ENCODE measurements at regions not wholly inside any gene's neighbourhood (a gene's known extent, or its start where the extent isn't known, plus 50 kb on each side); places are given as distances from the start of the nearest gene placed in this dataset.
"Not testable (repeated sequence)": the region's sequence is repeated elsewhere in the genome, so short reads cannot be mapped to it uniquely, and the experiment has no call there.

DNA sequence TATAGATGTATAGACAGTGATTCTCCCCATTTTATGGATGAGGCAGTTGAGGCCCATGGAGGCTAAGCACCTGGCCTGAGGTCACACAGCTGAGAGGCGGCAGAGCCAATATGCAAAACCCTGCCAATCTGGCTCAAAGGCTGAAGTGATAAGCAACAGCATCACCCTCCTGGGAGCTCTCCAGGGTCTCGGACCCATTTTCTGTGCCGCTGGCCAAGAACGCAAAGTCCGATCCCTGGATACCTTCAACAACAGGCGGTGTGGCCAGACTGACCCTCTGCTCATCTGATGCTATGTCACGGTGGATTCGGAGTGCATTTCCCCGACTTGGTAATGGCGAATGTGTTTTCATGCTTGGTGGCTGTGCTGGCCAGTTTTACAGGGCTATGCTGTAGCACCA is 595.0 kb downstream of the TBC1D22A start:
- no peaks in the 10 kb centered on the region for H3K36me3 Mint-ChIP-seq (ENCODE audit: low read depth)
- no peaks in the 10 kb centered on the region for H3K27me3 Mint-ChIP-seq
- ChIA-PET CTCF (no interaction called here), POLR2A (no interaction called here)
- no peak overlapping the region for H3K27ac Mint-ChIP-seq
- no peaks in the 10 kb centered on the region for H3K9me3 Mint-ChIP-seq
- H3K4me3 Mint-ChIP-seq, result no peak overlapping the region
- H3K4me1 Mint-ChIP-seq, result no peaks in the 10 kb centered on the region
- DNase-seq, result no peak

DNA sequence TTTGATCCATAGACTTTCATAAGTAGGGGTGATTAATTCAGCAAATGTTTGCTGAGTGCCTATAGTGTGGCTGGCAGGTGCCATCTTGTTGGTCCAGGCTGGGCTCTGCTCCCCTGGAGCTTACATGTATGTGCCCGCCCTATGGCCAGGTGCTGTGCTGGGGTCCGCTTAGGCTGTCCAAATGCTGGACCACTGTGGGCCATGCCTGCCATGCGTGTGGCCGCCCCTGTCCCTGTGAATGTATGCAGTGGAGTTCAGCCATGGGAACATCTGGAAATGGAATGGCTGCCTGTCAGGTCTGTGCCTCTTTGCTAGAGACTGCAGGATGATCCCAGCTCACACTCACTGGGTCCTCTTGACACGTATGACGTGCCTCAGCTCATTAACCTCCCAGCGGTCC is 594.6 kb downstream of the TBC1D22A start:
- H3K36me3 Mint-ChIP-seq (ENCODE audit: low read depth), result no peaks in the 10 kb centered on the region
- CTCF ChIA-PET, result no interaction called here
- H3K4me1 Mint-ChIP-seq, result no peaks in the 10 kb centered on the region
- H3K27me3 Mint-ChIP-seq, result no peaks in the 10 kb centered on the region
- no peaks in the 10 kb centered on the region for H3K9me3 Mint-ChIP-seq
- no peak overlapping the region for H3K4me3 Mint-ChIP-seq
- no peak for DNase-seq
- no peak overlapping the region for H3K27ac Mint-ChIP-seq
- POLR2A ChIA-PET, result no interaction called here

DNA sequence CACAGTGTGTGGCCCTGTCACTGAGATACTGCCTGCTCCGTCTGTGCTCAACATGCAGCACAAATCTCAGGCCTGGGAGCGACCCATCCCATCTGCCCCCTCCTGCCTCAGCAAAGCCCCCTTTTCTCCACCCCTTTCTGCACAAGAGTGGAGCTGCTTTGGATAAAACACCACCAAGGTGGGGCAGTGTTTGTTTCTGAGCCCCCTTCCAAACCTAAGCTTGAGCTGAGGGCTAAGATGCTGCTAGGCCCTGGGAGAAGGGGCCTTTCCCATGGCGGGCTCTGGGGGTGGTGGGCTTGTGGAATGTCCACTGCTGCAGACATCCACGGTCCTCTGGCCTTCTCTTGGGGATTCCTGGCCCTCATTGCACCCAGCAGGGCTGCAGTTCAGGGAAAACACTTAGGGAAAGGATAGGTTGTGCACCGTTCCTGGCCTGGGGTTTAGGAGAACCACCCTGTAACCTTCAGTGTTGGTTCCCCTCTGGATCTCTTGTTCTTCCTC is 594.1 kb downstream of the TBC1D22A start:
- H3K27me3 Mint-ChIP-seq, result no peaks in the 10 kb centered on the region

DNA sequence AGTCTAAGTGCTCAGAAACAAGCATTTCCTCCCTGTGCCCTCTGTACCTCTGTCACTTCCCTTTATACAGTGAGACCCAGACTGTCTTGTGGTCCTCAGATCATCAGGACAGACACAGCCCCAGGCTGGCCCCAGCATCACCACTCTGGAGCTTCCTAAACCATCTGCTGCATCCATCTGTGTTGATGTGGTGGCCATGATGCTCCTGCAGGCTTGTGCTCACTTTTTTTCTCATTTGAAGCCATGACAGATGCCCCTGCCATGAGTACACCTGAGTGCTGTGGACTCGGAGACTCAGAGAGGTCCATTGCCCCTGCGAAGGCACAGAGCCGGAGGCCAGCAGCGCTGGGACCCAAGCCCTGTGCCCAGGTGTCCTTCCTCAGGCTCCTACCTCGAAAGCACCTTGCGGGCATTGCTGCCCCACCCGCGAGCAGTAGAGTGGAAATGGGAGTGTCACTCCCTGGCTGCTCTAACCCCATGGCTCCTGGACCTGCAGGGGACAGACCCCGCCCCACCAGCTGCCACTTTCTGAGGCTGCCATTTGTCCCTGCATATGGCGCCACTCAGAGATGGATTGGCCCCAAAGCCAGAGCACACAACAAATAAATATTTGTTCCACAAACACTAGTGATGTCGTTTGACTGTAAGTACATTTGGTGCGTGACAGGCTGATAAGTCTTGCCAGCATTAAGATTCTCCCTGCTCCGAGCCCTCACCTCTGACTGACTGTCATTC is 593.5 kb downstream of the TBC1D22A start:
- ChIA-PET POLR2A (no interaction called here), CTCF (no interaction called here)
- H3K36me3 Mint-ChIP-seq (ENCODE audit: low read depth), result no peaks in the 10 kb centered on the region
- no peaks in the 10 kb centered on the region for H3K27me3 Mint-ChIP-seq
- no peak overlapping the region for H3K27ac Mint-ChIP-seq
- no peak for DNase-seq
- H3K9me3 Mint-ChIP-seq, result no peaks in the 10 kb centered on the region
- no peak overlapping the region for H3K4me3 Mint-ChIP-seq
- H3K4me1 Mint-ChIP-seq, result no peaks in the 10 kb centered on the region

More for the DNA sequence above, 594.1 kb downstream of the TBC1D22A start:
- no peaks in the 10 kb centered on the region for H3K4me1 Mint-ChIP-seq
- H3K4me3 Mint-ChIP-seq, result no peak overlapping the region
- H3K27ac Mint-ChIP-seq, result no peak overlapping the region
- CTCF ChIA-PET, result no interaction called here
- no peaks in the 10 kb centered on the region for H3K9me3 Mint-ChIP-seq
- DNase-seq, result no peak
- no peaks in the 10 kb centered on the region for H3K36me3 Mint-ChIP-seq (ENCODE audit: low read depth)
- POLR2A ChIA-PET, result no interaction called here

DNA sequence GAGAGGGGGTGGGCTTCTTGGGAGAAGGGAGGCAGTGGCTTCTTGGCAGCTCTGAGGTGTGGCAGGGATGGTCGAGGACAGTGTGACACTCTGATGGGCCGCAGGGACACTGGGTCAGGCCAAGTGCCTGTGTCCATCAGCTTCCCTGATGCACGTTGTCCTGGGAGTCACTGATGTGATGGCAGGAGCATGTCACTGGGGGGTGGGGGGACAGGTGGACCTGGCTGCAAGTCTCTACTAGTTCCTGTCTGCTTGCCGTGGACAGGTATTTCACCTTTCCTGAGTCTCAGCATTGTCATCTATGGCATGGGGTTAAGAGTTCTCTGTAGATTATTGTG is 592.9 kb downstream of the TBC1D22A start:
- CTCF ChIA-PET, result no interaction called here
- no peaks in the 10 kb centered on the region for H3K4me1 Mint-ChIP-seq
- no peaks in the 10 kb centered on the region for H3K36me3 Mint-ChIP-seq (ENCODE audit: low read depth)

DNA sequence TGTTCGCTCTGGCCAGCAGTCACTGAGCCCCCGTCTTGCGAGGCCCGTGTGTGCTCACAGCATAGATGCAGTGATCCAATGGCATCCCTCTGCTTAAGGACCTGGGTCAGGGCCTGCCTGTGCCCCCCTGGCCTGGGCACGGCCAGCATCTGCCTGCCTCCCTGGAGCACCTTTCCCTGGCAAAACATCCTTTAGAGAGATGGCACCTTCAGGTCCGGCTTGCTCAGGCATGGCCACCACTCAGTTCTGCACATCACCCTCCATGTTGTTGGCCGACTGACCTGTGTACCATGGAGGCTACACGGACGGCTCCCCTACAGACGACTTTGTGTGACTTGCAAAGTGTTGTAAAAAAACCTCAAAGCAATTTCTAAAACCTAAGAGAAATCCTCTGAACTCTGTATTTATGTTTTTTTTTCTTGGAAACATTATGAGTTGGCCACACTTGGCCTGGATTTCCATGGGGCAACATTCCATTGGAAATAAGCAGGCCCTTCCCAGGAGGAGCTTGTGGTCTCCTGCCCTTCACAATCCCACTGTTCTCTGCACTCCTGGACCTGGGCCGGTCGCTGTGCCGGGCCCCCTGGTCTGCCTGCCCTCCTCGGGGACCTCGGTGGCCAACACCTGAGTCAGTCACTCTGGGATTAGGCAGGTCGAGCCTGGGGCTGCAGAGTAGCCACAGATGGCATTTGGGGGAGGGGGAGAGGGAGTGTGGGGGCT is 592.4 kb downstream of the TBC1D22A start:
- Mint-ChIP-seq H3K9me3 (no peaks in the 10 kb centered on the region), H3K4me3 (no peak overlapping the region), H3K27ac (no peak overlapping the region), H3K27me3 (no peaks in the 10 kb centered on the region), H3K4me1 (no peaks in the 10 kb centered on the region), H3K36me3 (ENCODE audit: low read depth) (no peaks in the 10 kb centered on the region)
- ChIA-PET POLR2A (no interaction called here), CTCF (no interaction called here)
- no peak for DNase-seq

More for the DNA sequence above, 592.9 kb downstream of the TBC1D22A start:
- no peaks in the 10 kb centered on the region for H3K27me3 Mint-ChIP-seq
- no peak for DNase-seq
- no peak overlapping the region for H3K4me3 Mint-ChIP-seq
- H3K9me3 Mint-ChIP-seq, result no peaks in the 10 kb centered on the region
- H3K27ac Mint-ChIP-seq, result no peak overlapping the region
- POLR2A ChIA-PET, result no interaction called here

DNA sequence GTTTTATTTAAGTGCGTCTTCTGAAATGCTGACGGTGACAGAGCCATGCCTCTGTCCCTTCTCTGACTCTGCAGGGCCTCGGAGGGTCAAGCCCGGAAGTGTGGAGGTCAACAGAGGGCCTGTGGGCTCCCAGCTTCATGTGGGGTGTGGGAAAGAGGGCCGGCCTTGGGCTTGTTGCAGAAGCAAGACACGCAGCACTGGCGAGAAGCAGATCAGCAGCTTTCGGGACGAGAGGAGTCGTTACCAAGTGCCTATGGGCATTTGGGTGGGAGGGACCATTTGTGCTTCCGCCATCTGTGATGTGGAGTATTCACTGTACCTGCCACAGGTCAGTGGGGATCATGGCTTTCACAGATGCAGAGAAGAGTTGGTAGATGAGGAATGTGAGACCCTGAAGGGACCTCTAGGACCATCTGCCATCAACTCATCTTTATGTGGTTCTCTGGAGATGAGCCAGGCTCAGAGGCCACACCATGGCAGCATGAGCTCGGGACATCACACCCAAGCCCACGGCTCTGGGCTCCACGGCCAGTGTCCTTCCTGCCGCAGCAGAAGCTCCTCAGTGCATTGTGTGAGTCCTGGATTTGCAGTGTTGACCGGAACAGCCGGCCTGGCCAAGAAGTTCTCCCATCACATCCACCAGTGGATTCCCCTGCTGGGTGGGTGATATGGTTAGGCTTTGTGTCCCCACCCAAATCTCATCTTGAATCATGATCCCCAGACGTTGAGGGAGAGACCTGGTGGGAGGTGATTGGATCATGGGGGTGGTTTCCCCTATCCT is 590.7 kb downstream of the TBC1D22A start:
- Mint-ChIP-seq H3K9me3 (no peaks in the 10 kb centered on the region), H3K27me3 (peaks cover 2% of the 10 kb centered on the region), H3K4me3 (no peak overlapping the region), H3K4me1 (no peaks in the 10 kb centered on the region), H3K36me3 (ENCODE audit: low read depth) (no peaks in the 10 kb centered on the region), H3K27ac (no peak overlapping the region)
- ChIA-PET CTCF (no interaction called here), POLR2A (no interaction called here)
- DNase-seq, result no peak

DNA sequence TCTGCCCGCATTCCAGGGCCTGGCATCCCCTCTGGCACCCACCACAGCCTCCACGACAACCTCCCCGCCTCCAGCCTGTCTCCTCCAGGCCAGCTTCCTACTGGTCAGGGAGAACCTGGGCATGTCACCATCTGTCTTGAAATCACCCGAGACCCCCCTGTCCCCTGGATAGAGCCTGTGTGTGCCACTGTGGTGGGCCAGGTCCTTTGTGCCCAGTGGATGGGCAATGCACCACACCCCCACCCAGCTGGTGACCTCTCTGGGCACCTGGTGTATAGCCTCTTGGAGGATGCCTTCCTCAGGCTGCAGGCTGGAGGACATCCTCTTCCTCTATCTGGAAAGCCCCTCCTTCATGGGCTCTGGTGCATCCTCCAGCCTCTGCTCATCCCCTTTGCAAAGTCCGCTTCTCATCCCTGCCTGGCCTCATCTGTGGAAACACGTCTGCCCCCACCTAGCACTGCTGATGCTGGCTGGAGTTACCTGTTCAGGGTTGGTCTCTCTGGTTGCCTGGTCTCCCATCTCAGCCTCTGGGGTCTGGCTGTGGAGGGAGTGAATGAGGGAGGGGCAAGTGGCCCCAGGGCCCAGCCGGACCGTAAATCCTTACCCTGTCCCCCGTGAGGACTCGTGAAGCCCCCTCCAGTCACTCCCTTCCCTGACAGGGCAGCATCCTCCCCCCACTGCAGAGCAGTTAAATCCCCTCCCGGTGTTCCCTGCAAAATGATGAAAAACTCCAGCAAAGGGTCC is 589.6 kb downstream of the TBC1D22A start:
- Mint-ChIP-seq H3K27ac (no peak overlapping the region), H3K4me1 (no peaks in the 10 kb centered on the region), H3K36me3 (ENCODE audit: low read depth) (no peaks in the 10 kb centered on the region), H3K4me3 (no peak overlapping the region), H3K27me3 (peaks cover 2% of the 10 kb centered on the region), H3K9me3 (no peaks in the 10 kb centered on the region)
- CTCF ChIA-PET, result no interaction called here
- POLR2A ChIA-PET, result no interaction called here
- DNase-seq, result no peak

DNA sequence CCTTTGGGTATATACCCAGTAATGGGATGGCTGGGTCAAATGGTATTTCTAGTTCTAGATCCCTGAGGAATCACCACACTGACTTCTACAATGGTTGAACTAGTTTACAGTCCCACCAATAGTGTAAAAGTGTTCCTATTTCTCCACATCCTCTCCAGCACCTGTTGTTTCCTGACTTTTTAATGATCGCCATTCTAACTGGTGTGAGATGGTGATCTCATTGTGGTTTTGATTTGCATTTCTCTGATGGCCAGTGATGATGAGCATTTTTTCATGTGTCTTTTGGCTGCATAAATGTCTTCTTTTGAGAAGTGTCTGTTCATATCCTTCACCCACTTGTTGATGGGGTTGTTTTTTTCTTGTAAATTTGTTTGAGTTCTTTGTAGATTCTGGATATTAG is 583.8 kb downstream of the TBC1D22A start:
- CTCF ChIA-PET; POLR2A ChIA-PET; H3K4me1 Mint-ChIP-seq; H3K9me3 Mint-ChIP-seq; H3K27ac Mint-ChIP-seq; H3K27me3 Mint-ChIP-seq; DNase-seq; H3K4me3 Mint-ChIP-seq; H3K36me3 Mint-ChIP-seq (ENCODE audit: low read depth): not testable (repeated sequence)

DNA sequence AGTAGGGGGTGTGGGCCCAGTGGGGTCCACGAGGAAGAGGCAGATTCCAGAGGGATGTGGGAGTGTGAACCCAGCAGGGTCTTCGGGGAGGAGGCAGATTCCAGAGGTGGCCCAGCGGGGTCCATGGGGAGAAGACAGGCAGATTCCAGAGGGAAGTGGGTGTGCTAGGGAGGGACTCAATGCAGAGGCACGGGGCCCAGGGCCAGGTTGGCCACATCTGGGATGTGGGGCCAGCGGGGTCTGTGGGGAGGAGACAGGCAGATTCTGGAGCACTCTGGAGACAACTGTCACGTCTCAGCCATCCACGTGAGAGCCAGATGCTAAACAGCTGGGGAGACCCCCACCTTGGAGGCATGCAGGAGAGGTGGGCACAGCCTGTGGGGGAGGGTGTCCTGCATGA is 582.6 kb downstream of the TBC1D22A start:
- no peak for DNase-seq
- no peaks in the 10 kb centered on the region for H3K36me3 Mint-ChIP-seq (ENCODE audit: low read depth)
- peaks cover 2% of the 10 kb centered on the region for H3K27me3 Mint-ChIP-seq
- no peak overlapping the region for H3K4me3 Mint-ChIP-seq
- H3K9me3 Mint-ChIP-seq, result no peaks in the 10 kb centered on the region
- CTCF ChIA-PET, result no interaction called here
- no peak overlapping the region for H3K27ac Mint-ChIP-seq
- no peaks in the 10 kb centered on the region for H3K4me1 Mint-ChIP-seq
- POLR2A ChIA-PET, result no interaction called here

DNA sequence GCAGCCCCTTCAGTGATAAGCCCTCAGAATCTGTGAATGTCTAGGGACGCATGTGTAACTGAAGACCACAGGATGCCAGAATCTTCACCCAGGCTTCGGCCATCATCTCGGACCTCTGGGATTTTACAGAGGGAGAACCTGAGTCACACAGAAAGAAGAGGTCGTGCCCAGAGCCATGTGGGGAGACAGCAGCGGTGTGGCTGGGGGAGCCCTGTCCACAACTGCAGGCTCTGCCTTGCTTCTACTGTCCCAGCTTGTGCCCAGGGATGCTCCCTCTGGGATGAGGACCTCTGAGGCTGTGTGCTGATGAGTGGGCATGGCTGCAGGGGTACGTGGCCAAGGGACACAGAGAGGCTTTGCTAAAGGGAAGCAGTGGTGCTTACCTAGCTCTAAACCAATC is 582.0 kb downstream of the TBC1D22A start:
- no peak for DNase-seq
- no peak overlapping the region for H3K27ac Mint-ChIP-seq

DNA sequence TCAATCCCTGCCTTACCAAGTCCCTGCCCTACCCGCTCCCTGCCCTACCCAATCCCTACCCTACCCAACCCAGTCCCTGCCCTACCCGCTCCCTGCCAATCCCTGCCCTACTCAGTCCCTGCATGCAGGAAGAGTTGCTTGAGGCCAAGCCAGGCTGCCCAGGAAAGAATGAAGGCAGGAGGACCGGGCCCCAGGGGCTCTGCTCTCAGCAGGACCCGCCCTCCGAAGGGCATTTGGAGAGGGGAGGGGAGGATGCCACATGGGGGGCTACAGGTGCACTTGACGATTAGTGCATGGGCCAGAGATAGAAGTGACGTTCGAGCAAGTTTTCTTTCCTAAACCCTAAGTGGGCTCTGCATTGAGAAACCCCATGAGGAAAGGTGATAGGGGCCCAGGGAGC is 581.2 kb downstream of the TBC1D22A start:
- Mint-ChIP-seq H3K4me3 (no peak overlapping the region), H3K9me3 (no peaks in the 10 kb centered on the region), H3K36me3 (ENCODE audit: low read depth) (no peaks in the 10 kb centered on the region), H3K27ac (no peak overlapping the region), H3K4me1 (no peaks in the 10 kb centered on the region), H3K27me3 (no peaks in the 10 kb centered on the region)
- no peak for DNase-seq
- CTCF ChIA-PET, result no interaction called here
- POLR2A ChIA-PET, result no interaction called here

More for the DNA sequence above, 582.0 kb downstream of the TBC1D22A start:
- no peaks in the 10 kb centered on the region for H3K36me3 Mint-ChIP-seq (ENCODE audit: low read depth)
- H3K9me3 Mint-ChIP-seq, result no peaks in the 10 kb centered on the region
- no peaks in the 10 kb centered on the region for H3K4me1 Mint-ChIP-seq
- ChIA-PET POLR2A (no interaction called here), CTCF (no interaction called here)
- peaks cover under 1% of the 10 kb centered on the region for H3K27me3 Mint-ChIP-seq
- H3K4me3 Mint-ChIP-seq, result no peak overlapping the region

DNA sequence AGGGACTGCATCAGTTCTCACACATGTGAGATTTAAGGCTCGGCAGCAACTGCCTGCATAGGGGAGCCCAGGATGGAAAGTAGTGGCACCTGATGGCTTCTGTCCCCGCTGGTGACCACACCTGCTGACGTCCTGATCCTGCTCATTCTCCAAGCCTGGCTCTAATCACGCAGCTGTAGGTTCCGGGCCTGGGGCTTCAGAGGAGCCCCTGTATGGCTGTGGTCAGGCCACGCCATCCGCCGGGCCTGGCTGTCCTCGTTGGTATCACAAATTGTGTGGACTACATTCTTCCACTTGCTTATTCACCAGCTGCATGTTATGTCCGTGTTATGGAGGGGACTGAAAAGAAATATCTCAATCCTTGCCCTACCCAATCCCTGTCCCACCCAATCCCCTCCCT is 580.0 kb downstream of the TBC1D22A start:
- no peaks in the 10 kb centered on the region for H3K36me3 Mint-ChIP-seq (ENCODE audit: low read depth)
- H3K4me1 Mint-ChIP-seq, result no peaks in the 10 kb centered on the region
- no peak for DNase-seq
- POLR2A ChIA-PET, result no interaction called here
- H3K27me3 Mint-ChIP-seq, result no peaks in the 10 kb centered on the region
- H3K9me3 Mint-ChIP-seq, result no peaks in the 10 kb centered on the region
- H3K27ac Mint-ChIP-seq, result no peak overlapping the region
- H3K4me3 Mint-ChIP-seq, result no peak overlapping the region
- CTCF ChIA-PET, result interaction anchor here (1.1 kb wide), 1 partner anchor 189 kb away, joined by 3 read pairs; no protein-coding TSS in a partner anchor

Measured in activated CD4-positive, alpha-beta T cell treated with anti-CD3 and anti-CD28 coated beads, Interleukin-2, amount 10 ng/mL, durations not matched to agents 7 days and 5 days (primary cell).